OCI-LY1 (cell line): ENCODE measurements at regions not wholly inside any gene's neighbourhood (a gene's known extent, or its start where the extent isn't known, plus 50 kb on each side); places are given as distances from the start of the nearest gene placed in this dataset.

Source experiments
- H2AFZ ChIP-seq: fragments of 200-600 bp; sonication (generic), shearing (Covaris generic); 2 replicates; pipeline ENCODE4 v1.6.0; 2014; ENCODE audit warnings: antibody characterized with exemption, mild to moderate bottlenecking, low read length
- H3F3A ChIP-seq: fragments of 200-600 bp; sonication (generic), shearing (Covaris generic); 2 replicates; pipeline ENCODE4 v1.6.0; 2014; ENCODE audit warnings: mild to moderate bottlenecking, antibody characterized with exemption, low read length, moderate library complexity; ENCODE audit not compliant: insufficient read depth
- H3K27ac ChIP-seq: fragments of 200-600 bp; sonication (generic); 2 replicates; pipeline ENCODE4 v1.5.1; 2014; ENCODE audit warnings: low read length, mixed run types, mild to moderate bottlenecking, low read depth; ENCODE audit not compliant: poor library complexity, severe bottlenecking
- H3K27me3 ChIP-seq: fragments of 200-600 bp; sonication (generic); 2 replicates; pipeline ENCODE4 v1.6.0; 2014; ENCODE audit warnings: antibody characterized with exemption, mild to moderate bottlenecking, low read length, moderate library complexity; ENCODE audit not compliant: insufficient read depth
- H3K36me3 ChIP-seq: fragments of 200-600 bp; sonication (generic); 2 replicates; pipeline ENCODE4 v1.6.1; 2014; ENCODE audit warnings: mild to moderate bottlenecking, antibody characterized with exemption, low read length, moderate library complexity, mixed read lengths; ENCODE audit not compliant: insufficient read depth
- H3K4me1 ChIP-seq: fragments of 200-600 bp; sonication (generic); 2 replicates; pipeline ENCODE4 v1.5.1; 2014; ENCODE audit warnings: mild to moderate bottlenecking, low read length, moderate library complexity; ENCODE audit not compliant: insufficient read depth, severe bottlenecking
- H3K4me2 ChIP-seq: fragments of 200-600 bp; sonication (generic), shearing (Covaris generic); 2 replicates; pipeline ENCODE4 v1.6.1; 2014; ENCODE audit warnings: low read length
- H3K4me3 ChIP-seq: fragments of 200-600 bp; sonication (generic); 2 replicates; pipeline ENCODE4 v1.5.1; 2014; ENCODE audit warnings: low read length, low read depth, mild to moderate bottlenecking, mixed read lengths; ENCODE audit not compliant: poor library complexity, severe bottlenecking
- H3K79me2 ChIP-seq: fragments of 200-600 bp; shearing (Covaris generic); 2 replicates; pipeline ENCODE4 v1.6.1; 2016; ENCODE audit warnings: mixed run types, low read length, mixed read lengths; ENCODE audit not compliant: insufficient read depth
- H3K9ac ChIP-seq: fragments of 200-600 bp; sonication (generic), shearing (Covaris generic); 2 replicates; pipeline ENCODE4 v1.6.1; 2014; ENCODE audit warnings: mild to moderate bottlenecking, low read length, mixed read lengths
- H3K9me2 ChIP-seq: fragments of 200-600 bp; sonication (generic), shearing (Covaris generic); 2 replicates; pipeline ENCODE4 v1.6.1; 2014; ENCODE audit warnings: low read depth, mild to moderate bottlenecking, low read length, mixed read lengths
- H3K9me3 ChIP-seq: fragments of 200-600 bp; shearing (Covaris generic); 2 replicates; pipeline ENCODE4 v1.6.1; 2014; ENCODE audit warnings: low read length, mixed read lengths
- H4K20me1 ChIP-seq: fragments of 200-600 bp; sonication (generic), shearing (Covaris generic); 2 replicates; pipeline ENCODE4 v1.6.0; 2016; ENCODE audit warnings: mild to moderate bottlenecking, low read length; ENCODE audit not compliant: insufficient read depth
- CTCF ChIP-seq: fragments of 200-600 bp; sonication (generic), shearing (Covaris generic); IDR thresholded peaks from 2 replicates; pipeline ENCODE4 v1.5.1; 2017; ENCODE audit warnings: mild to moderate bottlenecking, antibody characterized with exemption, low read length, moderate library complexity, mixed read lengths
- EZH2 ChIP-seq: fragments of 200-600 bp; sonication (generic), shearing (Covaris generic); IDR thresholded peaks from 2 replicates; pipeline ENCODE4 v1.8.0; 2017; ENCODE audit warnings: borderline replicate concordance, mixed run types, mild to moderate bottlenecking, antibody characterized with exemption, low read length, moderate library complexity, mixed read lengths

GRCh38 chr5:82476155-82476554 is 198.0 kb upstream of the RPS23 start:
- H3K4me1 ChIP-seq: no peaks in the 10 kb centered on the region
- H3K9ac ChIP-seq: no peak overlapping the region
- no peak overlapping the region for H3K4me2 ChIP-seq
- H3K27me3 ChIP-seq: no peaks in the 10 kb centered on the region
- H4K20me1 ChIP-seq: no peaks in the 10 kb centered on the region
- H3K9me2 ChIP-seq: no peaks in the 10 kb centered on the region
- H3K4me3 ChIP-seq: no peak overlapping the region
- H3K27ac ChIP-seq: no peak overlapping the region
- no peaks in the 10 kb centered on the region for H3F3A ChIP-seq
- TF ChIP-seq EZH2: no peak
- no peak for TF ChIP-seq CTCF
- H3K36me3 ChIP-seq: no peaks in the 10 kb centered on the region
- H2AFZ ChIP-seq: no peak overlapping the region
- H3K9me3 ChIP-seq: no peaks in the 10 kb centered on the region
- H3K79me2 ChIP-seq: no peaks in the 10 kb centered on the region

- no peaks in the 10 kb centered on the region for H3F3A ChIP-seq
- no peaks in the 10 kb centered on the region for H3K36me3 ChIP-seq
Observed at GRCh38 chr5:82473262-82473661, 195.1 kb upstream of the RPS23 start.

GRCh38 chr5:82470185-82470994 is 192.2 kb upstream of the RPS23 start:
- TF ChIP-seq CTCF (no peak), EZH2 (no peak)
- Histone ChIP-seq H2AFZ (no peak overlapping the region), H3K27ac (no peak overlapping the region), H3K4me1 (no peaks in the 10 kb centered on the region), H3K9me2 (no peaks in the 10 kb centered on the region), H3K9ac (no peak overlapping the region), H3K4me2 (no peak overlapping the region), H3F3A (no peaks in the 10 kb centered on the region), H3K4me3 (no peak overlapping the region), H3K9me3 (no peaks in the 10 kb centered on the region), H3K27me3 (no peaks in the 10 kb centered on the region), H3K79me2 (no peaks in the 10 kb centered on the region), H4K20me1 (no peaks in the 10 kb centered on the region), H3K36me3 (no peaks in the 10 kb centered on the region)

More at GRCh38 chr5:82473262-82473661, 195.1 kb upstream of the RPS23 start:
- H3K9me2 ChIP-seq: no peaks in the 10 kb centered on the region
- no peak overlapping the region for H3K4me2 ChIP-seq
- H3K9me3 ChIP-seq: no peaks in the 10 kb centered on the region
- no peak overlapping the region for H3K4me3 ChIP-seq
- H3K9ac ChIP-seq: no peak overlapping the region
- no peaks in the 10 kb centered on the region for H3K79me2 ChIP-seq
- H3K27me3 ChIP-seq: no peaks in the 10 kb centered on the region
- no peaks in the 10 kb centered on the region for H3K4me1 ChIP-seq
- no peak overlapping the region for H3K27ac ChIP-seq
- no peak overlapping the region for H2AFZ ChIP-seq
- TF ChIP-seq EZH2 (no peak), CTCF (no peak)
- no peaks in the 10 kb centered on the region for H4K20me1 ChIP-seq
